ENCODE measurements at regions not wholly inside any gene's neighbourhood (a gene's known extent, or its start where the extent isn't known, plus 50 kb on each side); places are given as distances from the start of the nearest gene placed in this dataset.

DNA sequence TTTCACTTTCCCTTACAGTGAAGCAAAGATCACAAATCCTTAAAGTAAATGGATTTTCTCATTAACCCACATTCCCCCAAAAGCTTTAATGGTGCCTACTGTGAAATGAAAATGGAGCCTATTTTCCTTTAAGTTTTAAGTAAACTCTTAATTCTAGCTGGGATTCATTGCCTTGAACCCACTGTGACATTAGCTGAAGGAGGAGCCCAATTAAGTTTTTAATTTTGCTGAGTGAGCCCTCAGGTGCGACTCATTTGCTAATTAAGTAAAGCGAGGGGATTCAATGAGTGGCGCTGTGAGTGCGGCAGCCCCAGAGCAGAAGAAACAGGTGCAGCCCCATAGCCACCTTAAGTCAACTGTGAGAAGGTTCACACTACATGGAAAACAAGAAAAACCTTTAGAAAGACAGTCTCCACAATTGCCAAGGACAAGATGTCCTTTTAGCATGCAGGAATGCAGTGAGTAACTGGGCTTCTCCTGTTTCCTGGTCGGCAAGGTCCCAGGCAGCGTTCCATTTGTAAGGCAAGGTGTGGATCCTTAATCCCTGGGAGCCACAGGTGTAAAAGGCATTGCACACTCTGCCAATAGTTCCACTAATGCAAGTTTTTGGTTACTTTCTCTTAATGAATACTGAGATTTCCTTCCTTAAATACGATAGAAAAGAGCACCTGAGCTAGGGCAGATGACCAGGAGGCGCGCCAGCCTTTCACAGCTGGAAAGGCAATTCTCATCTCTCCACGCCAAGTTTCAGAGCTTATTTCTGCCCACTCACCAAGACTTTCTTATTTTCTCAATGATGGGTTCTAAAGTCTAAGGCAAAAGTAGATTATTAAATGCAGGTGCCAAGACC lies 87.7 kb downstream of the TMEM18 start:
- no peak for TF ChIP-seq TCF4 (CRISPR knock-in tag; IDR thresholded peaks at IDR 0.05; ENCODE audit: borderline replicate concordance)
- no peak for ATAC-seq

DNA sequence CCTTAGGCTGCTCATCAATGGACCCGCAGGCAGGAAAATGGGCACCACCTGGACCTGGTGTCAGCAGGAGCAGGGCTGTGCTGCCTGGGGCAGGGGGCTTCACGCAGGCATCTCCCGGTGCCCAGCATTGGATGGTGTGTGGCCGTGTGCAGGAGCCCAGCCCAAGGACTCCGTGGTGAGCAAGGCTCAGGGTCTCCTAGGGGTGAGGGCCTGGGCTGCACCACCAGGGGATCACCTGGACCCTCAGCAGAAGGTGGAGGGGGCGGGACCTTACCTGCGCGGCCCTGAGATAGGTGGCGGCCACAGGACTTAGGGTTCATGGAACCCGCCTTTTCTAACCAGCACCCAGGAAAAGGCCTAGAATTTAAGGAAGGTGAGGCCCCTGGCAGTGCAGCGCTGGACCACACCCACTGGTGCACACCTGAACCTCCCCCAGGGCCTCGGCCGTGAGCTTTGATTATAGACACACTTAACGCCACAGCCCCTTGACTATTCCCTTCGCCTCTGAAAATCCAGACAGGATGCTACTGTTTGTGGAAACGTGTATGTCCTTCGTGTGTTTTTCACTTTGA lies 89.0 kb downstream of the TMEM18 start:
- no peak for TF ChIP-seq SNAI2 (CRISPR knock-in tag; IDR thresholded peaks at IDR 0.05)
- TF ChIP-seq, protein P1, sequence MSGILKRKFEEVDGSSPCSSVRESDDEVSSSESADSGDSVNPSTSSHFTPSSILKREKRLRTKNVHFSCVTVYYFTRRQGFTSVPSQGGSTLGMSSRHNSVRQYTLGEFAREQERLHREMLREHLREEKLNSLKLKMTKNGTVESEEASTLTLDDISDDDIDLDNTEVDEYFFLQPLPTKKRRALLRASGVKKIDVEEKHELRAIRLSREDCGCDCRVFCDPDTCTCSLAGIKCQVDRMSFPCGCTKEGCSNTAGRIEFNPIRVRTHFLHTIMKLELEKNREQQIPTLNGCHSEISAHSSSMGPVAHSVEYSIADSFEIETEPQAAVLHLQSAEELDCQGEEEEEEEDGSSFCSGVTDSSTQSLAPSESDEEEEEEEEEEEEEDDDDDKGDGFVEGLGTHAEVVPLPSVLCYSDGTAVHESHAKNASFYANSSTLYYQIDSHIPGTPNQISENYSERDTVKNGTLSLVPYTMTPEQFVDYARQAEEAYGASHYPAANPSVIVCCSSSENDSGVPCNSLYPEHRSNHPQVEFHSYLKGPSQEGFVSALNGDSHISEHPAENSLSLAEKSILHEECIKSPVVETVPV (CRISPR knock-in tag; IDR thresholded peaks at IDR 0.05), result no peak
- no peak for TF ChIP-seq BACH2 (CRISPR knock-in tag; IDR thresholded peaks at IDR 0.05; ENCODE audit: borderline replicate concordance)
- no peak for TF ChIP-seq PPARA (CRISPR knock-in tag; IDR thresholded peaks at IDR 0.05; ENCODE audit: borderline replicate concordance)
- TF ChIP-seq RARB (CRISPR knock-in tag; IDR thresholded peaks at IDR 0.05), result no peak
- no peak for TF ChIP-seq ZFP30 (CRISPR knock-in tag; IDR thresholded peaks at IDR 0.05)
- TF ChIP-seq, protein P2, sequence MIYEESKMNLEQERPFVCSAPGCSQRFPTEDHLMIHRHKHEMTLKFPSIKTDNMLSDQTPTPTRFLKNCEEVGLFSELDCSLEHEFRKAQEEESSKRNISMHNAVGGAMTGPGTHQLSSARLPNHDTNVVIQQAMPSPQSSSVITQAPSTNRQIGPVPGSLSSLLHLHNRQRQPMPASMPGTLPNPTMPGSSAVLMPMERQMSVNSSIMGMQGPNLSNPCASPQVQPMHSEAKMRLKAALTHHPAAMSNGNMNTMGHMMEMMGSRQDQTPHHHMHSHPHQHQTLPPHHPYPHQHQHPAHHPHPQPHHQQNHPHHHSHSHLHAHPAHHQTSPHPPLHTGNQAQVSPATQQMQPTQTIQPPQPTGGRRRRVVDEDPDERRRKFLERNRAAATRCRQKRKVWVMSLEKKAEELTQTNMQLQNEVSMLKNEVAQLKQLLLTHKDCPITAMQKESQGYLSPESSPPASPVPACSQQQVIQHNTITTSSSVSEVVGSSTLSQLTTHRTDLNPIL (CRISPR knock-in tag; IDR thresholded peaks at IDR 0.05; ENCODE audit: low read depth), result no peak
- TF ChIP-seq, protein P3, sequence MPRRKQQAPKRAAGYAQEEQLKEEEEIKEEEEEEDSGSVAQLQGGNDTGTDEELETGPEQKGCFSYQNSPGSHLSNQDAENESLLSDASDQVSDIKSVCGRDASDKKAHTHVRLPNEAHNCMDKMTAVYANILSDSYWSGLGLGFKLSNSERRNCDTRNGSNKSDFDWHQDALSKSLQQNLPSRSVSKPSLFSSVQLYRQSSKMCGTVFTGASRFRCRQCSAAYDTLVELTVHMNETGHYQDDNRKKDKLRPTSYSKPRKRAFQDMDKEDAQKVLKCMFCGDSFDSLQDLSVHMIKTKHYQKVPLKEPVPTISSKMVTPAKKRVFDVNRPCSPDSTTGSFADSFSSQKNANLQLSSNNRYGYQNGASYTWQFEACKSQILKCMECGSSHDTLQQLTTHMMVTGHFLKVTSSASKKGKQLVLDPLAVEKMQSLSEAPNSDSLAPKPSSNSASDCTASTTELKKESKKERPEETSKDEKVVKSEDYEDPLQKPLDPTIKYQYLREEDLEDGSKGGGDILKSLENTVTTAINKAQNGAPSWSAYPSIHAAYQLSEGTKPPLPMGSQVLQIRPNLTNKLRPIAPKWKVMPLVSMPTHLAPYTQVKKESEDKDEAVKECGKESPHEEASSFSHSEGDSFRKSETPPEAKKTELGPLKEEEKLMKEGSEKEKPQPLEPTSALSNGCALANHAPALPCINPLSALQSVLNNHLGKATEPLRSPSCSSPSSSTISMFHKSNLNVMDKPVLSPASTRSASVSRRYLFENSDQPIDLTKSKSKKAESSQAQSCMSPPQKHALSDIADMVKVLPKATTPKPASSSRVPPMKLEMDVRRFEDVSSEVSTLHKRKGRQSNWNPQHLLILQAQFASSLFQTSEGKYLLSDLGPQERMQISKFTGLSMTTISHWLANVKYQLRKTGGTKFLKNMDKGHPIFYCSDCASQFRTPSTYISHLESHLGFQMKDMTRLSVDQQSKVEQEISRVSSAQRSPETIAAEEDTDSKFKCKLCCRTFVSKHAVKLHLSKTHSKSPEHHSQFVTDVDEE (CRISPR knock-in tag; IDR thresholded peaks at IDR 0.05), result no peak
- TF ChIP-seq ZFP3 (CRISPR knock-in tag; IDR thresholded peaks at IDR 0.05), result no peak
- ATAC-seq, result no peak

DNA sequence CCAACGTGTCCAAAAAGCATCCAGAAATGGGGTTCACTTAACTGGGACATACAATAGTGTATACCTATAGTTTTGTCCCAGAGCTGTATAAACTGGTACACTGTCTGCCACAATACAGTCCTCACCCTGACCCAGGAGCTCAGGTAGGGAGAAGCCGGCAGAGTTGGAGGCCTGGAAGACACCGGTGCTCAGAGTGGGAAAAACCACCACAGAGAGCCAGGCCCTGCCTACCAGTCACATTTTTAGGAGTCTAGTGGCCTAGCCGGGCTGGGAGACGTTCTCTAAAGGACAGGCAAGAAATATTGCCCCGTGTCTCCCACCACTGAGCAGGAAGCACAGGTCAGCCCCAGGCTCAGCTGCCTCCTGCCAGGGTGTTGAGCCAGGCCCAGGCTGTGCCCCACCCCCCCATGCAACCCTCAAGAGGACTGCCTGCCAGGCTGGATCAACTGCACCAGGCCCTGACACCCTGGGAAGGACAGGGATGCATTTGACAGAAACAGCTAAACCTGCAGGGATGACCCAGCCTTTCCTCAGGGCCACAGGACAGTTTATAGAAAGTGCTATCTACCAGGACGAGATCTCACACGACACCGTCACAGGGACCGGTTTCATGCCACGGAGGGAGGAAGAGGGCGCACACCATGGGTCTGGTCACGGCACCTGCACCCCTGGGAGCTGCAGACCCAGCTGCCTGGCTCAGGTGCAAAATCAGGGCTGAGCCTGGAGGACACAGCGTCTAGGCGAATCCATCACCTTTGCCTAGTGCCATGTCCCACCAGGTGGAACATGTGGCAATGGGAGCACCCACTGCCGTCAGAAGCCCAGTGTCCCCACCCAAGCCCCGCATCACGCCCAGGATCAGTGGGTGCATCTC lies 89.9 kb downstream of the TMEM18 start:
- TF ChIP-seq BACH2 (CRISPR knock-in tag; IDR thresholded peaks at IDR 0.05; ENCODE audit: borderline replicate concordance) (no peak), RARB (CRISPR knock-in tag; IDR thresholded peaks at IDR 0.05) (no peak), ZNF565 (CRISPR knock-in tag; conservative IDR thresholded peaks at IDR 0.05; ENCODE audit: low read depth) (no peak), SNAI2 (CRISPR knock-in tag; IDR thresholded peaks at IDR 0.05) (no peak), ZFP30 (CRISPR knock-in tag; IDR thresholded peaks at IDR 0.05) (no peak), ESRRG (CRISPR knock-in tag; IDR thresholded peaks at IDR 0.05) (no peak), ZFP3 (CRISPR knock-in tag; IDR thresholded peaks at IDR 0.05) (no peak), OSR1 (CRISPR knock-in tag; IDR thresholded peaks at IDR 0.05) (no peak), PPARA (CRISPR knock-in tag; IDR thresholded peaks at IDR 0.05; ENCODE audit: borderline replicate concordance) (no peak), ZC3H10 (CRISPR knock-in tag; IDR thresholded peaks at IDR 0.05) (no peak), TCF4 (CRISPR knock-in tag; IDR thresholded peaks at IDR 0.05; ENCODE audit: borderline replicate concordance) (no peak)
- TF ChIP-seq, protein P4, sequence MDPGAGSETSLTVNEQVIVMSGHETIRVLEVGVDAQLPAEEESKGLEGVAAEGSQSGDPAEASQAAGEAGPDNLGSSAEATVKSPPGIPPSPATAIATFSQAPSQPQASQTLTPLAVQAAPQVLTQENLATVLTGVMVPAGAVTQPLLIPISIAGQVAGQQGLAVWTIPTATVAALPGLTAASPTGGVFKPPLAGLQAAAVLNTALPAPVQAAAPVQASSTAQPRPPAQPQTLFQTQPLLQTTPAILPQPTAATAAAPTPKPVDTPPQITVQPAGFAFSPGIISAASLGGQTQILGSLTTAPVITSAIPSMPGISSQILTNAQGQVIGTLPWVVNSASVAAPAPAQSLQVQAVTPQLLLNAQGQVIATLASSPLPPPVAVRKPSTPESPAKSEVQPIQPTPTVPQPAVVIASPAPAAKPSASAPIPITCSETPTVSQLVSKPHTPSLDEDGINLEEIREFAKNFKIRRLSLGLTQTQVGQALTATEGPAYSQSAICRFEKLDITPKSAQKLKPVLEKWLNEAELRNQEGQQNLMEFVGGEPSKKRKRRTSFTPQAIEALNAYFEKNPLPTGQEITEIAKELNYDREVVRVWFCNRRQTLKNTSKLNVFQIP (CRISPR knock-in tag; IDR thresholded peaks at IDR 0.05; ENCODE audit: borderline replicate concordance, low read depth), result no peak
- TF ChIP-seq, protein P1 (CRISPR knock-in tag; IDR thresholded peaks at IDR 0.05), result no peak
- ATAC-seq, result no peak
